ENCODE measurements at regions not wholly inside any gene's neighbourhood (a gene's known extent, or its start where the extent isn't known, plus 50 kb on each side); places are given as distances from the start of the nearest gene placed in this dataset.

- DNase-seq (ENCODE audit: low read depth in 2 of 2), result no peak
Observed at GRCh38 chr14:101178184-101179072, 274.9 kb upstream of the RTL1 start.

GRCh38 chr14:101179691-101180211 is 276.2 kb upstream of the RTL1 start:
- no peak for DNase-seq (ENCODE audit: low read depth in 2 of 2)

- DNase-seq (ENCODE audit: low read depth in 2 of 2), result no peak
Observed at GRCh38 chr14:101181446-101182313, 278.2 kb upstream of the RTL1 start.

DNA sequence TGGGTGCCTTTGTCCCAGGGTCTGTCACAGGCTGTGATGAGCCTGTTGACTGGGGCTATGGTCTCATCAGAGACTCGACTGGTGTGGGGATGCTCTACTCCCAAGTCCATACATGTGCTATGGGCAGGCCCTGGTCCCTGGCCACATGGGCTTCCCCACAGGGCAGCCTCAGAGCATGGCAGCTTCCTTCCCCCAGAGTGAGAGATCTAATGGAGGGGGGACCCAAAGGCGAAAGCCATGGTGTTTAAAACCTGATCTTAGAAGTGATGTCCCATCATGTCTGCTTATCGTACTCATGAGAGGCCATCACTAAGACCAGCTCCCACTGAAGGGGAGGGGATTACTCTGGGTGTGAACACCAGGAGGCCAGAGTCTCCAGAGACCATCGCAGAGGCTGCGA is 279.0 kb upstream of the RTL1 start:
- DNase-seq (ENCODE audit: low read depth in 2 of 2), result no peak

DNA sequence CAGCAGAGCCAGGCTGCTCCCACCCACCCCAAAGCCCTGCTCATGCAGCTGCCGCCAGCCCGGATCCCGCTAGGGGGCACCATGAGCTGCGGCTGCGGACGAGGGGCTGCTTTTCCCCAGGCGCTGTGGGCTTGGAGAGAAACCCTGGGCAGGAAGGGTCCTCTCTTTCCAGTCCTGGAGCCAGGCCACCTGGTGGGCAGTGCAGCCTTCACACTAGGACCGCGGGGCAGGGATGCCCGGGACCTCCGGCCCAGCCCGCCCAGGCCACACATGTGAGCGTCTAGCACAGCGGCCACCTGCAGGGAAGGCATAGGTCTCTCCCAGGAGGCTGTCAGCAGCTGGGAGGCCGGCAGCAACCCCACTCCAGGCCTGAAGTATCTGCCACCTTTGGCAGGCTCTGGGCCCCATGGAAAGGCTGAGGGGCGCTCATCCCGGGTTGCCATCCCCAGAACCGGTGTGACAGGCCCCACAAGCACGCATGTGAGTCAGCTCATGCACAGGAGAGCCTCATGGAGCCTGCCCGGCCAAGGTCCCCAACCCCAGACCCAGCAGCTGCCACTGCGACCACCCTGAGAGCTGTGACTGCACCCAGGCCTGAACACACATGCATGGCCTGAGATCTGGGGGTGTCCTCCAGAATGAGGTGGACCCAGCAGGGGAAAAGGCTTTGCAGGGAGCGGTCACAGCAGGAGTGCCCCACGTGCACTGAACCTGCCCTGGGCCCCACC is 280.0 kb upstream of the RTL1 start:
- no peak for DNase-seq (ENCODE audit: low read depth in 2 of 2)

DNA sequence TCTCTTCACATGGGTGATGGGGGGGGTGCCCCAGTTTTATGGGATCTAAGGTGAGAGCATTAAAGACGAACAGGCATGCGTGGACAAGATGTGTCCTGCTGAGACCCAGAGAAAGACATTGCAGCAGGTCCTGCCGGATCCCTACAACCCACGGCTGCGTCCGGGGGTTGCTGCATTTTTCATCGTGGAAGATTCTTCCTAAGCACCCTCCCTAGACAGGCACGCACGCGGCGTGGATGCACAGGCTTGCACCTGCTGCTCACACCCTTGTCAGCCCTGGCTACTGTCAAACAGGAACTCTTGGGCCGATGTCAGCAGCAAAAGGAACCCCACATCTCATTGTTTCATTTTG is 280.6 kb upstream of the RTL1 start:
- no peak for DNase-seq (ENCODE audit: low read depth in 2 of 2)

DNA sequence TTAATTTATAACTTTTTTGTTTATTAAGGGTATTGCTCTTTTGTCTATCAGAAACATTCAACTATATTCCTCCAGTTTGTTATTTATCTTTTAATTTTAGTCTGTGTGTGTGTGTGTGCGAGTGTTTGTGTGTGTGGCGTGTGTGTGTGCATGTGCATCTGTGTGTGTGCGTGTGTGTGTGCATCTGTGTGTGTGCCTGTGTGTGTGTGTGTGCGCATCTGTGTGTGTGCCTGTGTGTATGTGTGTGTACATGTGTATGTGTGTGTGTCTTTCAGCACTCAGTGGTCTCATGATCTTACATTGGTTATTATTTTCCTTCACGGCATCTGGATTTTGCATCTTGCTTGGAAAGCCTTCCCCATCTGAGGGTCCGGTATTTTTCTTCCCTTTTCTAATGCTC is 281.1 kb upstream of the RTL1 start:
- DNase-seq (ENCODE audit: low read depth in 2 of 2), result no peak

GRCh38 chr14:101185073-101185835 is 281.7 kb upstream of the RTL1 start:
- no peak for DNase-seq (ENCODE audit: low read depth in 2 of 2)

DNA sequence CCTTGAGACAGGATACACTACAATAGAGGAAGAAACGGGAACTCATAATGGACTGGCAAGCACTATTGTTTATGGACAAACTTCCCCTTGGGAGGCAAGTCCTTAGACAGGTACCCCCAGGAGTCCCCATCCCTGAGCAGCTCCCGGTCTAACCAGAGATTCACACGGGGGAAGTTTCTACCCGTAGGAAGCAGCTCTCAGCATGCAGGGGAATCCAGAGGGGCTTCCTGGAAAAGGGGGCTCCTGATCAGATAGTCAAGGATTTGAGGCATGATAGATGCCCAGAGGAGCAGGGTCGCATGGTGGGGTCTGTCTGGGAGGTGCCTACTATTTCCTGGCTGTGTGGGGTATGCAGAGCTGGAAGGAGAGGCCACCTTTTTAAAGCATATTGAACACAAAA is 282.4 kb upstream of the RTL1 start:
- DNase-seq (ENCODE audit: low read depth in 2 of 2), result no peak

DNA sequence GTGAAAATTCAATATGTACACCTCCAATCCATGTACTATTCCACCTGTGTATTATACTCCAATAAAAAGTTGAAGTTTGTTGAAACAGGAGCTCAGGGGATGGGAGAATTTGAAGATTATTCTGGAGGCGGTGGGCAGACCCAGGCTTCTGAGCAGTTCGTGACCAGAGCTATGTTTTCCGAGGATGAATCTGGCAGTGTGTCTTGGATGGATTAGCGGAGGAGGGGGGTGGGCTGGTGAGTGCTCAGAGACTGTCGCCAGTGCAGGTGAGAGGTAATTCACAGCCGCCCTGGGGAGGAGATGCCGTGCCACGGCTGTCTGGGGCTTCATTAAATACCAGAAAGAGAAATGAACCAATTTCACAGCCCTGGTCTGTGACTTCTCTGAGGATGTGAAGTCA is 283.0 kb upstream of the RTL1 start:
- no peak for DNase-seq (ENCODE audit: low read depth in 2 of 2)

DNA sequence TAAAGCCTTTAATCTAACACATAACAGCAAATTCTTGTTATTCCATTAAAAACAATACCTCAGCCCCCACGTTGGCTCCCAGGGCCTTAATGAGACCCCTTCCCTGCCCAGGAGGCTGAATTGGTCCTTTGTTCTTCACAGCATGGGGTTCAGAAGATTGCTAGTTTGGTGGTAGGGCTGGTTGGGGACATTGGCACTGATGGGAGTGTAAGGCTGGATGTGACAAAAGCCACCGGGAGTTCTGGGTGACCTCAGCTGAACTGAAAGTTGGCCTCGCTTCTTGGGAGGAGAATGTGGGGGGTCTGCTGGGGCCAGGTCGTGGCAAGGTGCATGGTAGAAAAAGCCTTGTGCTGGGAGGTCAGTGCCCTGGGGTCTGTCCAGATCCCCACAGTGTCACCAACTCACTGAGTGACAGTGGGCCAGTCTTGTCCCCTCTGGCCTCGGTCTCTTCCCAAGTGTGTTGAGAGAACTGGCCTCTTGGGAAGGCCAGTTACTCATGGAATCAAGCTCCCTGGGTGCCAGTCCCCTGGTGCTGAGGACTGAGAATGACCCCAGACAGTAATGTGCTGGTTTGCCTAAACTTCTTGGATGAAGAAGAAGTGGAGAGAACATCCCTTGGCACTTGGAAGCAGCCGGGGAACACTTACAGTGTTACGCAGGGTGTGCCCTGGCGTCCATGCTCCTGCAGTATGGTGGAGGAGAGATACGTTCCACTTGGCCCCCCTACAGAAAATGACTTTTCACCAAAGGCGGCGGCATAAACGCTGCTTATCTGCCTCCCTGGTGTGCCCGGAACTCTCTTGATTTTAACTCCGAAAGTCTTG is 283.7 kb upstream of the RTL1 start:
- DNase-seq (ENCODE audit: low read depth in 2 of 2), result no peak

DNA sequence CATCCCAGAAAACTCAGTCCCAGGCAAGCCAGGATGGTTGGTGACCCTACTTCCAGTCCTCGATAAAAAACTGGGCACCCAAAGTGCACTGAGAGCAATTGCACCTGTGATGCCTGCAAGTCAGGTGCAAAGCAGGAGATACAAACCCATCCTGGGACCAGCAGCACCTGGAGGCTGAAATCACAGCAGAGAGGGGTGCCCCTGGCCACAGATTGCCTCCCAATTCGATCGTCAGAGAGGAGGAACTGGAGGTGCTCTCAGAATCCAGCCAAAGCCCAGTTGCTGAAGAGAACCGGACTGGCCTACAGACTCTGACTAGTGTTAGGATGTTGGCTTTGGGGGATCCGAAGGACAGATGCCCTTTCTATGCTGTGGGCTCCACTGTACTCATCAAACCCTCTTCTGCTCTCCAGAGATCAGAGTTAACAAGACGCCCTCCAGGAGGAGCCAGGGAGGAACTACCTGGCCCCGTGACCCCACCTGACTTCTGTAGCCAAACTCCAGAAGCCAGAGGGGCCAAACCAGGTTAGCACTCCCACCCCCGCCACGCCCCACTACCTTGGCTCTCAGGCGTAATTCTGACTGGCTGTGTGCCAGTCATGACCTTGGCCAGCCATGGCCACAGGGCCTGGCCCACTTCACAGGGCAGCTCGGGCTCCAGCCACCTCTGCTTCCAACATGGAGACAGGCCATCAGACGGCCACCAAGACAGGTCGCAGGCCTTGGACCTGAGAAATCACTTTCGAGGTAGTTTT is 284.5 kb upstream of the RTL1 start:
- DNase-seq (ENCODE audit: low read depth in 2 of 2), result no peak

GRCh38 chr14:101188571-101188915 is 285.0 kb upstream of the RTL1 start:
- DNase-seq (ENCODE audit: low read depth in 2 of 2), result no peak

DNA sequence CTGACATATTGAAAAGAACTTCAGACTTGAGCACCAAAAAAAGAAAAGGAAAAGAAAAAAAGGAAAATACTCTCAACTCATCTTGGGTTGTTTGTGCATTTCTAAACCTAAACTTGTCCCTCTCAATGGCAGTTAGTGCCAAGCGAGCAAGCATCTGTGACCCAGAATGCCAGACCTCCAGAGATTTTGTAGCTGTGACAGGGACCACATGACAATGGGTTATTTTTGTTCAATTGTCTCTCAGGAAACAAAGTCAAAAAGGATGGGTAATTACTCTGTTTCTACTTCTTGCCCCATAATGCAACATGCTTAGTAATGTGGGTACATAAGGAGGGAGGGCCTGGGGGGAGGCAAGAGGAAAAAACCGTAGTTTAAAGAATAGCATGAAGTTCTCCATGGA is 285.7 kb upstream of the RTL1 start:
- DNase-seq (ENCODE audit: low read depth in 2 of 2), result no peak

DNA sequence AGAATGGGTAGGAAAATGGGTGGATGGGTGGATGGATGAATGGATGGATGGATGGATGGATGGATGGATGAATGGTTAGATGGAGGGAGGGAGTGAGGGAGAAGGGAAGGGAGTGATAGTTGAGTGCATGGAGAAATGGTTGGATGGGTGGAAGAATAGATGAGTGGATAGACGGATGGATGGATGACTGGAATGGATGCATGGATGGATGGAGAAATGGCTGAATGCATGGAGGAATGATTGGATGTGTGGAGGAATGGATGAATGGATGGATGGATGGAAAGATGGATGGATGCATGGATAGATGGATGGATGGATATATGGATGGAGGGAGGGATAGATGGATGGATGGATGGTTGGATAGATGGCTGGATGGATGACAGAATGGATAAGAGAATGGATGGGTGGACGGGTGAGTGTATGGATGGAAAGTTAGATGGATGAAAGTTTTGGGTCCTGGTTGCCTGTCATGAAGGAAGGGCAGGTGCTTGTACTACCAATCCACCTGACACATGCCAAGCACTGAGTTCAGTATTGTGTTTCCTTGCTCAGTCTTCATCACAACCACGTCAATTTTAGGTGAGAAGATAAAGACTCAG is 286.5 kb upstream of the RTL1 start:
- DNase-seq (ENCODE audit: low read depth in 2 of 2), result no peak

GRCh38 chr14:101191101-101191720 is 287.7 kb upstream of the RTL1 start:
- no peak for DNase-seq (ENCODE audit: low read depth in 2 of 2)

GRCh38 chr14:101191721-101192660 is 288.5 kb upstream of the RTL1 start:
- DNase-seq (ENCODE audit: low read depth in 2 of 2), result no peak

GRCh38 chr14:101192661-101193000 is 289.1 kb upstream of the RTL1 start:
- no peak for DNase-seq (ENCODE audit: low read depth in 2 of 2)
